A549 (cell line): ENCODE measurements at regions not wholly inside any gene's neighbourhood (a gene's known extent, or its start where the extent isn't known, plus 50 kb on each side); places are given as distances from the start of the nearest gene placed in this dataset.

ENCODE experiments used
- ATAC-seq, 2 experiments: fragments of 200-7000 bp in 1 of 2; fragments of >200 bp in 1 of 2; cut with Nextera tagmentation in 1 of 2; cut with Tn5 transposase in 1 of 2; 3 replicates each; pipeline versions ENCODE4 v1.8.0 to v1.9.1; 2018 to 2020; ENCODE audit warnings: mild to moderate bottlenecking in 1 of 2, moderate library complexity in 1 of 2
- CTCF ChIA-PET: fragments of 300-600 bp; sonication (Branson Sonifier 250); formaldehyde crosslinking; extraction: SDS; loops from one replicate; lab custom pipeline; 2021; ENCODE audit warnings: antibody characterized with exemption, inconsistent platforms; lab: Yijun Ruan, JAX
- POLR2A ChIA-PET: fragments of 350-600 bp; formaldehyde crosslinking; extraction: SDS; loops from one replicate; lab custom pipeline; 2021; ENCODE audit warnings: antibody characterized with exemption, inconsistent platforms; lab: Yijun Ruan, JAX
- DNase-seq, 2 experiments: peaks; one replicate each; pipeline versions ENCODE4 v3.0.0 to v3.0.0-alpha.2; 2011 to 2016; ENCODE audit warnings: low read depth in 1 of 2, low spot score in 1 of 2
- FAIRE-seq: peaks from 2 replicates; lab custom pipeline; 2011; peaks lifted over from hg19 to GRCh38; lab: Jason Lieb, UNC
- H3K27ac ChIP-seq, 2 experiments: fragments of >200 bp; sonication (Bioruptor Twin); formaldehyde crosslinking; 3 replicates each; pipeline ENCODE4 v1.5.1; 2016 to 2017
- H3K4me1 ChIP-seq: fragments of >200 bp; sonication (Bioruptor Twin); formaldehyde crosslinking; 3 replicates; pipeline ENCODE4 v1.6.1; 2016
- H3K4me2 ChIP-seq: fragments of >200 bp; sonication (Bioruptor Twin); formaldehyde crosslinking; 3 replicates; pipeline ENCODE4 v1.6.1; 2016
- H3K4me3 ChIP-seq: fragments of >200 bp; sonication (Bioruptor Twin); formaldehyde crosslinking; 3 replicates; pipeline ENCODE4 v1.5.1; 2016
- H3K9me3 ChIP-seq: fragments of >200 bp; sonication (Bioruptor Twin); formaldehyde crosslinking; 3 replicates; pipeline ENCODE4 v1.6.1; 2016
- BHLHE40 ChIP-seq: IDR thresholded peaks from 2 replicates; pipeline ENCODE4 v1.6.1; 2012; ENCODE audit warnings: low read depth, low read length, inconsistent platforms
- CHD2 ChIP-seq: fragments of 150-350 bp; IDR thresholded peaks from 2 replicates; pipeline ENCODE4 v1.6.1; 2014; ENCODE audit warnings: low read length; ENCODE audit not compliant: partially characterized antibody
- EHF ChIP-seq: fragments of 250-450 bp; sonication (Bioruptor Pico); IDR thresholded peaks from 2 replicates; pipeline ENCODE4 v1.5.0; 2020; ENCODE audit warnings: mild to moderate bottlenecking
- EP300 ChIP-seq, 2 experiments: fragments of >200 bp; sonication (Bioruptor Twin); formaldehyde crosslinking; IDR thresholded peaks; 2 replicates in 1 of 2; 3 replicates in 1 of 2; pipeline ENCODE4 v1.6.1; 2016 to 2017
- ESRRA ChIP-seq: fragments of 150-350 bp; IDR thresholded peaks from 2 replicates; pipeline ENCODE4 v1.6.1; 2014; ENCODE audit warnings: mild to moderate bottlenecking, low read length, borderline replicate concordance
- FOSB ChIP-seq: fragments of 250-450 bp; sonication (Bioruptor Pico); IDR thresholded peaks from 2 replicates; pipeline ENCODE4 v1.5.0; 2020; ENCODE audit warnings: mild to moderate bottlenecking, moderate library complexity
- JUN ChIP-seq, 2 experiments: fragments of >200 bp; sonication (Bioruptor Twin); formaldehyde crosslinking; IDR thresholded peaks; 2 replicates in 1 of 2; 3 replicates in 1 of 2; pipeline ENCODE4 v1.6.1; 2016 to 2017
- JUNB ChIP-seq: fragments of >200 bp; sonication (Bioruptor Twin); formaldehyde crosslinking; IDR thresholded peaks from 2 replicates; pipeline ENCODE4 v1.6.1; 2016
- MAFK ChIP-seq: fragments of 450-650 bp; IDR thresholded peaks from 2 replicates; pipeline ENCODE4 v1.6.1; 2014; ENCODE audit not compliant: partially characterized antibody
- MAZ ChIP-seq: fragments of 150-350 bp; IDR thresholded peaks from 2 replicates; pipeline ENCODE4 v1.6.1; 2014; ENCODE audit warnings: antibody characterized with exemption, low read depth, low read length, borderline replicate concordance
- NFE2L2 ChIP-seq: fragments of 150-350 bp; conservative IDR thresholded peaks from 2 replicates; pipeline ENCODE4 v1.6.1; 2014; ENCODE audit warnings: low read length
- RCOR1 ChIP-seq: fragments of 150-350 bp; IDR thresholded peaks from 2 replicates; pipeline ENCODE4 v1.6.1; 2014; ENCODE audit warnings: antibody characterized with exemption, low read length, low read depth
- RNF2 ChIP-seq: fragments of 200-600 bp; sonication (generic); IDR thresholded peaks from 2 replicates; pipeline ENCODE4 v1.6.1; 2016; ENCODE audit warnings: low read depth, mild to moderate bottlenecking, antibody characterized with exemption, moderate library complexity, borderline replicate concordance
- SREBF2 ChIP-seq: fragments of 450-650 bp; IDR thresholded peaks from 2 replicates; pipeline ENCODE4 v1.6.1; 2014; ENCODE audit warnings: mild to moderate bottlenecking, moderate library complexity
- TP53 ChIP-seq: fragments of 250-450 bp; sonication (Bioruptor Pico); IDR thresholded peaks from 2 replicates; pipeline ENCODE4 v1.5.0; 2021; ENCODE audit warnings: mild to moderate bottlenecking, moderate library complexity
- WGBS: methylation state at CpG from one replicate; pipeline ENCODE4 v1.1.6; 2017; ENCODE audit errors: missing lambda C conversion rate; 5-methylcytosine and 5-hydroxymethylcytosine counted together
- TF ChIP-seq, protein P1 (sequence below): fragments of >200 bp; sonication (Bioruptor Twin); formaldehyde crosslinking; IDR thresholded peaks from 3 replicates; pipeline ENCODE4 v1.5.1; 2016
- TF ChIP-seq, protein P2 (sequence below): fragments of 250-450 bp; sonication (Bioruptor Pico); IDR thresholded peaks from 2 replicates; pipeline ENCODE4 v1.5.0; 2020; ENCODE audit warnings: low read depth, mild to moderate bottlenecking, moderate library complexity
- TF ChIP-seq, protein P3 (sequence below): fragments of >200 bp; sonication (Bioruptor Twin); formaldehyde crosslinking; IDR thresholded peaks from 3 replicates; pipeline ENCODE4 v1.6.1; 2016

DNA sequence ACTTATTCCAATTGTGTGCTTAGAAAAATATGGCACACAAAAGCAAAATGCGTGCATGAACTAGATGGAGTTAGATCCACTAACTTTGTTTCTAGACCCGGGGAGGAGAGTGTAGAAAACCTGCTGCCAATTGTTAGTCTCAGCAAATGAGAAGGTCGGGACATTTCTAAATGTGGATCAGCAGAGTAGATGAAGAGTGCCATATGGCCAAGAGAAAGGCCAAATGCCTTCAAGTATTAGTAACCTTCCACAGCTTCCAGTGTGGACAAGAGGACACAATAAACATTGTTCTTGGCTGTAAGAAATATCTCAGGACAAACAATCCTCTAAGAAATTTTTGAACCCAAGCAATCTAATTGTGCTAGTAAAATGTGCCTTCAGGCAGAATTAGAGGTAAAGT is 690.3 kb downstream of the REEP3 start:
- Histone ChIP-seq H3K4me1 (no peaks in the 10 kb centered on the region), H3K4me2 (no peak overlapping the region), H3K27ac (no peak overlapping the region), H3K9me3 (no peaks in the 10 kb centered on the region; the same call in 2 of the 3 replicates), H3K4me3 (no peak overlapping the region)
- TF ChIP-seq, protein P1, sequence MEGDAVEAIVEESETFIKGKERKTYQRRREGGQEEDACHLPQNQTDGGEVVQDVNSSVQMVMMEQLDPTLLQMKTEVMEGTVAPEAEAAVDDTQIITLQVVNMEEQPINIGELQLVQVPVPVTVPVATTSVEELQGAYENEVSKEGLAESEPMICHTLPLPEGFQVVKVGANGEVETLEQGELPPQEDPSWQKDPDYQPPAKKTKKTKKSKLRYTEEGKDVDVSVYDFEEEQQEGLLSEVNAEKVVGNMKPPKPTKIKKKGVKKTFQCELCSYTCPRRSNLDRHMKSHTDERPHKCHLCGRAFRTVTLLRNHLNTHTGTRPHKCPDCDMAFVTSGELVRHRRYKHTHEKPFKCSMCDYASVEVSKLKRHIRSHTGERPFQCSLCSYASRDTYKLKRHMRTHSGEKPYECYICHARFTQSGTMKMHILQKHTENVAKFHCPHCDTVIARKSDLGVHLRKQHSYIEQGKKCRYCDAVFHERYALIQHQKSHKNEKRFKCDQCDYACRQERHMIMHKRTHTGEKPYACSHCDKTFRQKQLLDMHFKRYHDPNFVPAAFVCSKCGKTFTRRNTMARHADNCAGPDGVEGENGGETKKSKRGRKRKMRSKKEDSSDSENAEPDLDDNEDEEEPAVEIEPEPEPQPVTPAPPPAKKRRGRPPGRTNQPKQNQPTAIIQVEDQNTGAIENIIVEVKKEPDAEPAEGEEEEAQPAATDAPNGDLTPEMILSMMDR, result no peak
- TF ChIP-seq JUN (IDR thresholded peaks at IDR 0.05) (no peak), CHD2 (no peak), MAZ (no peak), BHLHE40 (no peak), ESRRA (no peak), EP300 (IDR thresholded peaks at IDR 0.05) (no peak)
- DNase-seq (no peak), ATAC-seq (no peak), FAIRE-seq (no peak)
- POLR2A ChIA-PET, result no interaction called here
- CTCF ChIA-PET, result no interaction called here
- under 1% methylated on average over 3 of the region's 3 CpGs for WGBS

- ChIA-PET CTCF (no interaction called here), POLR2A (no interaction called here)
- FAIRE-seq (no peak), DNase-seq (no peak), ATAC-seq (no peak)
- Histone ChIP-seq H3K4me2 (no peak overlapping the region), H3K27ac (no peak overlapping the region), H3K4me3 (no peak overlapping the region), H3K9me3 (no peaks in the 10 kb centered on the region), H3K4me1 (no peaks in the 10 kb centered on the region)
- WGBS, result 0% methylated on average over 1 of the region's 1 CpG
- TF ChIP-seq TP53 (CRISPR knock-in tag) (no peak), EHF (CRISPR knock-in tag) (no peak), MAFK (no peak), JUNB (no peak)
- TF ChIP-seq, protein P2, sequence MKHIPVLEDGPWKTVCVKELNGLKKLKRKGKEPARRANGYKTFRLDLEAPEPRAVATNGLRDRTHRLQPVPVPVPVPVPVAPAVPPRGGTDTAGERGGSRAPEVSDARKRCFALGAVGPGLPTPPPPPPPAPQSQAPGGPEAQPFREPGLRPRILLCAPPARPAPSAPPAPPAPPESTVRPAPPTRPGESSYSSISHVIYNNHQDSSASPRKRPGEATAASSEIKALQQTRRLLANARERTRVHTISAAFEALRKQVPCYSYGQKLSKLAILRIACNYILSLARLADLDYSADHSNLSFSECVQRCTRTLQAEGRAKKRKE (CRISPR knock-in tag), result no peak
Measured at GRCh38 chr10:64215088-64215487, 693.9 kb downstream of the REEP3 start.

- Histone ChIP-seq H3K27ac (no peak overlapping the region), H3K4me2 (no peak overlapping the region), H3K9me3 (no peaks in the 10 kb centered on the region; the same call in 2 of the 3 replicates), H3K4me3 (no peak overlapping the region), H3K4me1 (no peaks in the 10 kb centered on the region)
- CTCF ChIA-PET, result no interaction called here
- no peak for TF ChIP-seq FOSB (CRISPR knock-in tag)
- no peak for ATAC-seq
- FAIRE-seq, result no peak
- POLR2A ChIA-PET, result no interaction called here
- no peak for DNase-seq
- 2% methylated on average over 6 of the region's 6 CpGs for WGBS
Measured at GRCh38 chr10:64219271-64220025, 698.2 kb downstream of the REEP3 start.

DNA sequence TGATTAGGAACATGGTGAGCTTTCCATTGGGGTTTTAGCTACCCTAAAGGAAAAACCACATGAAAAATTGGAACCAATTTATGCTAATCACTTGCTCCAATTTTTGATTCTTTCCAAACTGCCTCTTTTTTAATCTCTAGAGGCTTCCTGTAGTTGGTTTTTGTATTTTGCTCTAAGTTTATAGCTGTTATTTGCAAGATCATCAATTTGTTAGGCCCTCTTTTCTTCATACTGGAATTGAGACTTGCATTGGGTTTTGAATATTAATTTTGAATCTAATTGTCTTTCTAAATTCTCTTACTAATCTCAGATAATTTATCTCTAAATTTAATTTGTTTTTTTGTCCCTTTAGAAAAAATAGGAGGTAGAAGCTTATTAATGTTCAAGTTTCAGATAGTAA is 713.3 kb downstream of the REEP3 start:
- POLR2A ChIA-PET, result no interaction called here
- Histone ChIP-seq H3K4me1 (no peaks in the 10 kb centered on the region), H3K4me3 (no peak overlapping the region), H3K9me3 (no peaks in the 10 kb centered on the region; the same call in 2 of the 3 replicates), H3K27ac (no peak overlapping the region), H3K4me2 (no peak overlapping the region)
- ATAC-seq, result no peak
- FAIRE-seq, result no peak
- no peak for DNase-seq
- CTCF ChIA-PET, result no interaction called here
- TF ChIP-seq SREBF2 (no peak), MAFK (peak; percentile 73)

GRCh38 chr10:64257704-64258103 is 736.5 kb downstream of the REEP3 start:
- no peak overlapping the region for H3K4me3 ChIP-seq
- H3K4me1 ChIP-seq, result no peaks in the 10 kb centered on the region
- POLR2A ChIA-PET, result no interaction called here
- TF ChIP-seq RNF2, result no peak
- TF ChIP-seq, protein P3, sequence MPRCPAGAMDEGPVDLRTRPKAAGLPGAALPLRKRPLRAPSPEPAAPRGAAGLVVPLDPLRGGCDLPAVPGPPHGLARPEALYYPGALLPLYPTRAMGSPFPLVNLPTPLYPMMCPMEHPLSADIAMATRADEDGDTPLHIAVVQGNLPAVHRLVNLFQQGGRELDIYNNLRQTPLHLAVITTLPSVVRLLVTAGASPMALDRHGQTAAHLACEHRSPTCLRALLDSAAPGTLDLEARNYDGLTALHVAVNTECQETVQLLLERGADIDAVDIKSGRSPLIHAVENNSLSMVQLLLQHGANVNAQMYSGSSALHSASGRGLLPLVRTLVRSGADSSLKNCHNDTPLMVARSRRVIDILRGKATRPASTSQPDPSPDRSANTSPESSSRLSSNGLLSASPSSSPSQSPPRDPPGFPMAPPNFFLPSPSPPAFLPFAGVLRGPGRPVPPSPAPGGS, result no peak
- no peak for TF ChIP-seq NFE2L2
- TF ChIP-seq RCOR1, result no peak
- no peak for DNase-seq
- H3K9me3 ChIP-seq, result no peaks in the 10 kb centered on the region
- ATAC-seq, result no peak
- FAIRE-seq, result no peak
- CTCF ChIA-PET, result no interaction called here
- no peak overlapping the region for H3K27ac ChIP-seq
- no peak overlapping the region for H3K4me2 ChIP-seq
- 0% methylated on average over 1 of the region's 1 CpG for WGBS
